Activated CD4-positive, alpha-beta T cell treated with anti-CD3 and anti-CD28 coated beads for 4 hours (primary cell): ENCODE measurements at regions not wholly inside any gene's neighbourhood (a gene's known extent, or its start where the extent isn't known, plus 50 kb on each side); places are given as distances from the start of the nearest gene placed in this dataset.

Experiments used
- DNase-seq, 2 donors: peaks; one replicate each; pipeline ENCODE4 v3.0.0-alpha.2; 2020

DNA sequence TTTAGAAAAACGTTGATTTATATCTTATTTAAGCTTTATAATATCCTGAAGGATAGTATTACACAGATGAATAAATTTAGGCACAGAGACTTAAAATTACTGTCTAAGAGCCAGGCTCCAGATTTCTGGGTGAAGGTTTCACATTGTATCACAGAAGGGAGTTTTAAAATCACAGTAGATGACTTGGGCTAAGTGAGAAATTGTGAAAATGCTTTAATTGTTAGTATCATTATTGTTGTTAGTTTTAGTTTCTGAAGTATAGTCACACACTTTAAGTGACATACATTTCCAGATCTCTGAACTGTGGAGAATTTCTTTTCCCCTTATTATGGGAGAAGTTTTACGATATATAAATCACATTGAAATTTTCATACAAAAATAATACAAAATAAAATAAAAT, 83.5 kb downstream of the NDUFS5 start:
- no peak for DNase-seq

DNA sequence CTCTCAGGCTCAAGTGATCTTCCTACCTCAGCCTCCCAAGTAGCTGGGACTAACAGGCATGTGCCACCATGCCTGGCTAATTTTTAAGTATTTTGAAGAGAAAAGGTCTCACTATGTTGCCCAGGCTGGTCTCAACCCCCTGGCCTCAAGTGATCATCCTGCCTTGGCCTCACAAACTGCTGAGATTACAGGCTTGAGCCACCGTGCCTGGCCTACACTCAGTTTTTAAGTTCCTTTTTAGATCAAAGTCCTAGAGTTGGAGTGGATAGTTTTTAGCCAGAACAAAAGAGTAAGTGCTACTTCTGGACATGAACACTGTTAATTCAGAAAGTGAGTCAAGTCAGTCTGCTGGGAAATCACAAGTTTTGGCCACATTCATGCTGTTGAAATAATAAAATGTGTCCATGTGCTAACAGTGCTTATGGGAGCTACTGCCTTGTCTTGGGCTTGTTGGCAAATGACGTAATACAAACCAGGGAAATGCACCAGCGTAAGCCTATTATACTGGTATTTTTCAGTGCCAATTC, 84.2 kb downstream of the NDUFS5 start:
- DNase-seq, result no peak

DNA sequence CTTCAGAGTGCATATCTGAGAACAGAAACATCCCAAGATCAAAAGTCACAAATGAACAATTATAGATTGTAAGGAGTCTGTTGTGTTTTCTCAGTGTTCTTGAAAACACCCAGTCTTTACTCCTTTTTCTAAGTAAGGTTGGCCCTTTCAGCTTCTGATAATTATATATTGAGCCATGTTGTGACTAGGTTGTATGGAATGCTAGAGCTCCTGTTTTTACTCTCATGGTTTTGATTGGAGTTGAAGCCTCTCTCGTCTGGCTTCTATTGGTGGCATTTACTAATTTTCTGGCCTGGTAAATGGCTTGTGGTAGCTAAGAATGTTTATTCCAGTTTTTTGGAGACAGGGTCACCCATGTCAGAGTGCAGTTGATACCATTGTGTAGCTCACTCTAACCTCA, 84.7 kb downstream of the NDUFS5 start:
- no peak for DNase-seq

DNA sequence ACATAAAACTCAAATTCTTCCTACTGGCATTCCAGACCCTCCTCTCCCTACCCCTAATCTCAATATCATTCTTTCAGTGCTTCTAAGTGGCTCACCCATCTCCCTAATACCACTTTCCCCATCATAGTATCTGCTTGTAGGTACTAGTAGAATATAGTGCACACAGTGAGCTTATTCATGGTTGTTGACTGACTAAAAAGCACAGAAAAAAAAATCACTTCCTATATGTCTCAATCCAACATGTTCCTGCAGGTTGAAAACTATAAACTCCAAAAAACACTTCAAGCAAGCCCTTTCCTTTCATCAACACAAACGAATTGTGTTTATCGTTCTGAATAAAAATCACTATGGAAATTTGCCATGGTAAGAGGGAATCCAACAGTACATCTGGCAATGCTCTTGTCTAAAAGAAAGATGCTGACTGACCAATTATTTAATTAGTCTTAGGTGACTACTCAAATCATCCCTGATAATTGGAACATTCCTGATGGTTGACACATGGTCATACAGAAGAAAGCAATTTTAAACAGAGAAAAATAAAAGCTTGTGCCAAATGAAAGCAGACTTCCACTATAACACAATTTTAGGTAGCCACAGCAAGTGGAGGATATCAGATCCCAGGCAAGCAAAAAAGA, 87.1 kb downstream of the NDUFS5 start:
- no peak for DNase-seq

DNA sequence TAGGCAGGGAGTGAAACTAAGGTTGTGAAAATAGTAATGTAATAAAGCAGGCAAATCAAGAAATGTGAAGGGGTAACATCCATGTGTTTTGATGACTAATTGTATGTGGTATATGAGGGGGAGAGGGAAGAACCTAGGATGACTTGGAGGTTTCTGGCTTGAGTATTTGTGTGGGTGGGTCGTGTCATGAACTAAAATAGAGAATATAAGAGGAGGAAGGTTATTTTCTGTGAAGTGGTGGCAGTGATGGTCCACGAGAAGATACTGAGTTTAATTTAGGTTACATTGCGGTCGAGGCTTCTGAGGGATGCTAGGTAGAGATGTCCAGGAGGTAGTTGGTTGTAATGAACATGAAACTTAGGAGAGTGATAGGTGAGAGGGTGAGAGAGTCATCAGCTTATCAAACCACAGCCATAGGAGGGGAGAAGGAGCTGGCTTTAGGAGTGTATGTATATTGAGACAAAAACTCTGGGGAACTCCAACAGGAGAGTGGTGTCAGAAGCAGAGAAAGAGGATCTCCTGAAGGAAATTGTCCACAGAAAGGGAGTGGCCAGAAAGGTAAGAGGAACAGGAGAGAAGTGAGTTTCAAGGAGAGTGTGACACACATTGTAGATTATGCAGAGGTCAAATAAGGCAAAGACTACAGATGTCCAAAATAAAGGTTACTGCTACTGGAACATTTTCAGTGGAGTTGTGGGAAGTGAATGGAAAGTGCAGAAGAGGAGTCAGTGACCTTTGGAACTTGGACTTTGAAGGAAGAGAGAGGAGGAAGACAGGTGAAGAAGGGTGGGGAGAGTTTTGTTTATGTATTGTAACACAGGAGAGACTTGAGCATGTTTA, 89.0 kb upstream of the MACF1 start:
- DNase-seq, result peak in 1 of 2 donors; percentile 7

DNA sequence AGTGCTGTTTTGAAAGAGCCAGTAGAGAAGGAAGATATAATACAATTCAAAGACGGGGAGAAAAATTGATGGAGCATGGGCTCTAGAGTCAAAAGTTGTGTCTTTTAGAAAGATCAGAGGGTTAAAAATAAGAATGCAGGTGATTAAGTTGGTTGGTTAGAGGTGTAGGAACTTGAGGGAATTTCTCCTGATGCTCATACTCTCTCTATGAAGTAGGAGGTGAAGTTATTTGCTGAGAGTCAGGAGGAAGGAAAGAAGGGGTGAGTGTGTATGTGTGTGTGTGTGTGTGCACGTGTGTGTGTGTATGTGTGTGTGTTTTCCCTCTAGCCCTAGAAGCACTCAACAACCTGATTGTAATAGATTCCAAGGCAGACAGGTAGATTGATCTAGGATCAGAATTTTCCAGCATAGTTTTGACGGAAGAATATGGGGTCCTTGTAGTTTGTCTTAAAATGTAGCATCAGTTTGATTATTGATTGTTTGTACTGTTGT, 88.3 kb upstream of the MACF1 start:
- no peak for DNase-seq

DNA sequence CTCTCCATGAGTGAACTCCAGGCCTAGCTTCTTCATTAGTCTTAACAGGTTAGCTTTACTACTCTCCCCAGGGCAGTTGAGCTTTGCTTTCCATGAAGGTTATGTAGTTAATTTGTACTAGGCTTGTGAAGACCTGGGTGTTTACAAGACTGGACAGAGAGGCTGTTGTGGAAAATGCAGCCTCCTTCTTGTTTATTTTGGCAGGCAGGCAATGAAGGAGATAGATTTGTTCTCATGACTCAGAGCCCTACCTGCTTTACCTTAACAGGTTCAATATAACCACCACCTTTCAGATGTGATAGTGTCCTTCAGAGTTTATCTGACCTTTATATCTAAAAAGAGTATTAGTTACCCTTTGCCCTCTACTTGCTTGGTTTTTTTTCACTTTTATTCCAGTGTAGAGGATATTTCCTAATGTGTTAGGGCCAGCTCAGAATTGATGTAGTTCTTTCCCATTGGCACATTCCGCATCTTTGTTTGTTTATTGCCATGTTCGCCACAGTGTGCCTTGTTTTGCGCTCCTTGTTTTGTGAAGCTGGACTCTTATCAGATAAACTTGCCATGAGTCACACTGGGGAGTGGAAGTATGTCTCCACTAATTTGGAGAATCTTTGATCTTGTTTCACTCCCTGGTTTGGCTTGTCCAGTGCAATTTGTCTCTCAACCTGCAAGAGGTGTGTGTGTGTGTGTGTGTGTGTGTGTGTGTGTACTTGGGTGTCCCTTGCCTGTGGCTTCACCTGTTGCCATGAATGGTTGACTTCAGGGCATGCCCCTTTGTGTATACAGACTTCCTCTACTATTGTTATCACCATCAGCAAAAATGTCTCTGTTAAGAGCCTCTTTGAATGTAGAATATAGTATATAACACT, 87.4 kb upstream of the MACF1 start:
- no peak for DNase-seq

DNA sequence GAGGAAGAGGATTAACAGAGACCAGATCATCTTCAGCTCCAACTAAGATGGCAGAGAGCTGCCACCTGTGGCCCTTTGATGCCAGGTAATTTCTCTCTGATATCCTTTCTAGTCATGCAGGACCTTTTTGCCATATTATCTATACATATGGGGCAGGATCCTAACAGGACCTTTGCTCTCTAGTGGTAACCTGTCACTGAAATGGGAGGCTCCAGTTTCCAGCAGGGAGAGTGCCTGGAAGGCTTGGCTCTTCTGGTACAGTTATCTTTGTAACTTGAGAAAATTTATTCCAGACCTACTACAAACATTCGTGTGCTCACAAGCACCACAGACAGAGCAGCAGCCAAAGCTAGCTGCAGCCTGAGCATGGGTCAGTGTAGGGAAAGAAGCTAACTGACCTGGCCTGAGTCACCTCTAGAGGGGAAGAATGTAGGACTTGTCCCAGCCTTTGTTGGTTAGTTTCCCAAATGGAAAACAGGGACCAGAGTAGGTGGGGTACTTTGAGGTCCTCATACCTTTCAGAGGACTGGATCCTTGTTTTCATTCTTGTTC, 86.5 kb upstream of the MACF1 start:
- no peak for DNase-seq

DNA sequence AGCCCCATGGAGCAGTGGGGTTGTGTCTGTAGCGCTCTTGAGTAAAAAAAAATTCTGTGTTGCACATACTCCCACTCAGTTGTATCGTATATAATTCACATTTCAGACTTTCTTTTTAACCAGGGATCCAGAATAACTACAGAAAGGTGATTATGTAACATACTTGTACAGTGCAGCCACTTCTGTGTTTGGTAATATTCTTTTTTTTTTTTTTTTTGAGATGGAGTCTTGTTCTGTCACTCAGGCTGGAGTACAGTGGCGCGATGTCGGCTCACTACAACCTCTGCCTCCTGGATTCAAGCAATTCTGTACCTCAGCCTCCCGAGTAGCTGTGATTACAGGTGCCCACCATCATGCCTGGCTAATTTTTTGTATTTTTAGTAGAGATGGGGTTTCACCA, 82.4 kb upstream of the MACF1 start:
- DNase-seq, result no peak

DNA sequence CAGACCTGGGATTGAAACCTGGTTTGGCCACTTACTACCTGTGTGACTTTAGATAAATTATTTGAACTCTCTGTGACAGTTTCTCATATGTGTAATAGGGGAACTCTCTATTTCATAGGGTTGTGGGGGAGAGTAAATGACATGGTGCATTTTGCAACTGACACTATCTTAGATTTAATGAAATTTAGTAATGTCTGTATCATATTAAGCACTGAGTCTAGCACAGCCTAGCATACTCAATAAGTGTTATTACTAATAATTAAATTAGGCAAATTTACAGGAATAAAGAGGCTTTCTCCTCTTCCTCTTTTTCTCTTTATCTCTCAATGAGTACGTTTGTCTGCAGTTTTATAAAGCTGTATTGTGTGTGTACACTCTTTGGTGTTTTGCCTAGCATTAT, 80.2 kb upstream of the MACF1 start:
- no peak for DNase-seq

DNA sequence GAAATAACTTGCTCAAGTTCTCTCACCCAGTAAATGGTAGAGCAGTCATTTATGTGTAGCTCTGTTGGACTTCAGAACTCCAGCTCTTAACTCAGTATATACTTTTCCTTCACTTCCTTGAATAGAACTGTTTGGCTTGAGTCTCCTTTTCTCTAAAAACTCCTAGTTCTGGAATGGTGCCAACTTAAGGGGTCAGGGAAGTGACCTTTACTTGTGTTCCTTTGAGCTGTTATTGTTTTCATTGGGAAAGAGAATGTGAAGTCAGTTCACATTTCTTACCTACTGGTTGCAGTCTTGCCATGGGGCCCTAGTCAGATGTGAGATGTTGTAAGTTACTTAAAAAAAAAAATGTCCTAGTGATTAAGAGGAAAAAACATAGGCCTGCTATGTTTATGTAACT, 77.0 kb upstream of the MACF1 start:
- no peak for DNase-seq

DNA sequence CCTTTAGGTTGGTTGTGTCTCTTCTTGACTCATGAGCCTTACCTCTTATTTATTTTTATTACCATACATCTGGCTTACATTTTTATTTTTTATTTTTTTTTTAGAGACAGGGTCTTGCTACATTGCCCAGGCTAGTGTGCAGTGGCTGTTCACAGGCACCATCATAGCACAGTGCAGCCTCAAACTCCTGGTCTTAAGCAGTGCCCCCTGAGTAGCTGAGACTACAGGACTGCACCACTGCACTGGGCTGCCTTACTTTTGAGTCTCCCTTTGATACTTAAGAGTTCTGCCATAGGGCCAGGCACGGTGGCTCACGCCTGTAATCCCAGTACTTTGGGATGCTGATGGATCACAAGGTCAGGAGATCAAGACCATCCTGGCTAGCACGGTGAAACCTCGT, 76.4 kb upstream of the MACF1 start:
- no peak for DNase-seq

DNA sequence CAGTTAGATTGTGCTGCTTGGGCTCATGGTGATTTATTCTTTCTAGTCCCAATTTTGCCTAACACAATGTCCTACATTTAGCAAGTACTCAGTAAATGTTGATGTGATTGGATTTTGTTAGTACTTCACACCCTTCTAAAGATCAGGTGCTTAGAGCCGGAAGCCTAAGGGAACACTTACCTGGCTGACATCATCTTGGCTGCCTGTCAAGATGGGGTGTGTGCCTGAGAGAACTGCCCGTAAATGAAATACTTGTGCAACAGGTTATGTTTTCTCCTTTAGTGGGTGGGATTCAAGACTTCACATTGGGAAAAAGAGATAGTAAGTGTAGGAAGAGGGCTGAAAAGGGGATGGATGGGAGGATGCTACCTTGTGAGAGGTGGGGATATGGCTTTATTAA, 75.5 kb upstream of the MACF1 start:
- no peak for DNase-seq

DNA sequence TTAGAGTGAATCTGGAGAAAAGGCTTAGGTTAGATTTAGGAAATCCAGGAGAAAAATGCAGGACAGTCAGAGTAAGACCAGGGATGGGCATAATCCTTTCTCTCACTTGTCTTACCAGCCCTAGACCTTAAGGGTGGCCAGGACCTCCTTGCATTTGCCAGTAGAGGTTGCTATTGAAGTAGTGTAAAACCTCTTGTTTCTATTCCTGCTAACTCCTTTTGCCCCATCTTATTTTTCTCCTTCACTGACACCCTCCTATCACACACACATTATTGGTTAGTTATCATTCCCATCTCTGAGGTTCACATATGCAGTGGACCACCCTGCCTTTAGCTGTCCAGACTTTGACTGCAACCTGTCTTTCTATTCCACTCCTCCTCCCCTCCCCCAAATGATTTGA, 75.0 kb upstream of the MACF1 start:
- peak in 1 of 2 donors; percentile 4 for DNase-seq

DNA sequence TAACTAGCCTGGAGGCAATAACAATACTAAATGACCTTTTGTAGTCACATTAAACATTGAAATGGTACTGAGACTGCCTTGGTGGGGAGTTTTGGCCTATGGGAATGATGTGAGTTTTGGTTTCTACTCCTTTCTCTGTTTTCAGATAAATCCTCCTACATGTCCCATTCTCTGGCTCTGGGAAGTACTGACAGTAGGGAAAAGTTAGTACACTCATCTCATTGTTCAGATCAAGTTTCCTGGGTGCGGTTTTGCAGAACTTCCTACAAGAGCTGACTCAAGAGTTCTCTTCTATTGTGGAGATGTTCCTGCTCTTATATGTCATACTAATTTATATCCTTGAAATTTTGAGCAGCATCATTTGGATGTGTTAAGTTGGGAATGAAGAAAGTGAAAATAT, 74.2 kb upstream of the MACF1 start:
- DNase-seq, result no peak

DNA sequence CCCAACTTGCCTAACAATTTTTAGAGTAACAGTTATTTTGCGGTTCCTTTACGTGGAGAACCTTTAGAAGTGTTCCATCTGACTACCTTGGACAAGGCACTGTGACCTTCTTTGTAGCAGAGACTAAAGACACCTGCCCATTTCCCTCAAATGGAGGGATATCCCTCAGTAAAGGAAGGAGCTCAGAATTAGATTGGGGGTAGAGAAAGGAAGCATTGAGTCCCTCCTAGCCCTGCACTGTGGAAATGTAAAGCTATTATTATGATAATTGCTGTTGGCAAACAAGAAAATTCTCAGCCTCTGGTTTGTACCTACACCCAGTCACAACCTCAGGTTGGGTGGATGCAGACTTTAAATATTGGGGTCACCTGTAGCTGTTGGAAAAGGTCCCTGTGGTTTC, 72.6 kb upstream of the MACF1 start:
- no peak for DNase-seq

DNA sequence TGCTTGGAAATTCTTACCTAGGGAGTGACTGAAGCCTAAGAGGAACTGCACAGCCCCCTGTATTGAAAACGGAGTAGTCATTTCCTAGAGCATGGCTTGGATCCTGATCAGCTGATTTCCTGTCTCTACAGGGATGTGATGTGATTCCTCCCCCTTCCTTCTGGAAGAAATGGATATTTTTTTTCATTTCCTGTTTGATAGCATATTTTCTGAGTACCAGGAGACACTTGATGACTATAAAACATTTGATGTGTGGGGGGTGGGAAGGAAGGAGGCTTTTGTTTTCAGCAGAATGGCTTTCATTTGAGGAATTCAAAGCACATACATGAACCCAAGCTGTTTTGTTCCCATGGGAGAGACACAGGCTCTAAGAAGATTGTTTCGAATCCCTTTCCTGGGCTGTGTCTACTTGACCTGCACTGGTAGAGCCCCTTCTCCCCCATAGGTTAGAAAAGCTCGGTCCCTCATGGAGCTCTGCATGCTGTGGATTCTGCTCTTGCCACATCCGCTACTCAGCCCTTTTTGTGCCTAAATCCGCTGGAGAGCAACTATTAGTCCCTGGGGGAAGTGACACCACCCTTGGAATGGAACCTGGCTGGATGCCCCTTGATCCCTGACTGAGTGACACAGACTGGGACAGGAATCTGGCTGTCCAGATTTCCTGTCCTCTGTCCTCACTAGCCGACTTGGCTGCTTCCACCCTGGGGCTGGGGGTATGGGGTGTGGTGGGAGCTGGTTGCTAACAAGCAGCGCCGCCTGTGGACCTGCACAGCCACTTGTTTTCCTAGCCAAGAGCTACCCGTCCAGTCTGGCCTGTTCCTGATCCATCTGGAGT, 71.8 kb upstream of the MACF1 start:
- DNase-seq, result no peak

DNA sequence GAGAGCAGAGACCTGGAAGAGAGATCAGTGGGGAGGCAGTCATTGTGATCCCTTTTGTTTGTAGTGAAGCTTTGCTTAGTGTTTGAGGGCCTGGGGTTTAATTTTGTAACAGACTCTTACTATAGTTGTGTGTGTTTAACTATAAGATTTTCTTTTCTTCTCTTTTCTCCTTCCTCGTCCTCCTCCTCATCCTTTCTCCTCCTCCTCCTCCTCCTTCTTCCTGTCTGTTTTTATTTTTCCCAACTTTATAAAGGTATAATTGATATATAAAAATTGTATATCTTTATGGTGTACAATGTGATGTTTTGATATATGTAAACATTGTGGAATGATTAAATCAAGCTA, 71.2 kb upstream of the MACF1 start:
- no peak for DNase-seq

DNA sequence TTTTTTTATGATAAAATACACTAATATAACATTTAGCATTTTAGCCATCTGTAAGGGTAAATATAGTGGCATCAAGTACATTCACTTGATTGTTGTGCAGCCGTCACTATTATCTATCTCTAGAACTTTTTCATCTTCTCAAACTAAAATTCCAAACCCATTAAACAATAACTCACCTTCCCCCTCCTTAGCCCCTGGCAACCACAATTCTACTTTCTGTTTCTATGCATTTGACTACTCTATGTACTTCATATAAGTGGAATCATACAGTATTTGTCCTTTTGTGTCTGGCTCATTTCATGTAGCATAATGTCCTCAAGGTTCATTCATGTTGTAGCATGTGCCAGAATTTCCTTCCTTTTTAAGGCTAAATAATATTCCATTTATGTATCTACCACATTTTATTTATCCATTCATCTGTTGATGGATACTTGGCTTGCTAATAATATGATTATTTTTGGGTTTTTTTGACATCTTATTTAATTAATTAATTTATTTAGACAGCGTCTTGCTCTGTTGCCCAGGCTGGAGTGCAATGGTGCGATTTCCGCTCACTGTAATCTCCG, 69.6 kb upstream of the MACF1 start:
- no peak for DNase-seq

DNA sequence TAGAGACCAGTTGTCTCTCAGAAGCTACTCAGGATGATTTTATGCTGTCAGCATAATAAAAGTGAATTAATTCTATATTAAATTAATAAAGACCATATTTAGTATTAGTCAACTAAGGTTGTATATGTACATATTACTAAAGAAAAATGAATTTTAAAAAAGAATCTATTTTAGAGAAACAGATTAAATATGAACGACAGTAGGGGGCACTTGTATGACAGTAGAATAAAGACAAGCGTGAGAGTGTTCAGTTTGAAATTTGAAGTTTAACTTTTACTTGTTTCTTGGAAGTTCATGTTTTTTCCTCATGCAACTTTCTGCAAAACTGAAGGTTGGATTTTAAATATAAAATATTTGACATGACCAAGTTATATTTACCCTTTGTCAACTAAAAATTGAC, 67.9 kb upstream of the MACF1 start:
- DNase-seq, result no peak

DNA sequence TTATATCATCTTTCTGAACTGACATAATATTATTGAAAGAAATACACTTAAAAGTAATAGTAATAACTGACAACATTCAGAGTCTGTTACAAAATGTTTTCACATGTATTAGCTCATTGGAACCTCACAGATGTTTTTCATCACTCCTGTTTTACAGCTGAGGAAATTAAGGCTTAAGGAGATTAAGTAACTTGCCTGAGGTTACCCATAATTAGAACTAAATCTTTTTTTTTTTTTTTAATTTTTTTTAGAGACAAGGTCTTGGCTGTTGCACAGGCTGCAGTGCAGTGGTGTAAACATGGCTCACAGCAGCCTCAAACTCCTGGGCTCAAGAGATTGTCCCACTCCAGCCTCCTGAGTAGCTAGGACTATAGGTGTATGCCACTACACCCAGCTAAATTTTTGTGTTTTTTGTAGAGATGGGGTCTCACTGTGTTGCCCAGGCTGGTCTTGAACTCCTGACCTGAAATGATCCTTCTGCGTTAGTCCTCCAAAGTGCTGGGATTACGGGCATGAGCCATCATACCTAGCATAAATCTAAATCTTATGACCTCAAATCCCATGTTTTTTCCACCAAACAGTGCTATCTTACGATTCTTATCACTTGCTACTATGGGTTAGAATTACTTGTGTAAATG, 64.7 kb upstream of the MACF1 start:
- DNase-seq, result no peak
